Progenitor cell of endocrine pancreas (in vitro differentiated cells): ENCODE measurements at regions not wholly inside any gene's neighbourhood (a gene's known extent, or its start where the extent isn't known, plus 50 kb on each side); places are given as distances from the start of the nearest gene placed in this dataset.

Source experiments
- DNase-seq: peaks from one replicate; pipeline ENCODE4 v3.0.0; 2021; ENCODE audit warnings: low spot score; ENCODE audit not compliant: unreplicated experiment
- H3K27ac Mint-ChIP-seq: 2 replicates; pipeline ENCODE4 v1.8.0; 2021; ENCODE audit warnings: mild to moderate bottlenecking, moderate library complexity, mixed read lengths
- H3K27me3 Mint-ChIP-seq: 2 replicates; pipeline ENCODE4 v1.8.0; 2021; ENCODE audit warnings: mixed read lengths
- H3K36me3 Mint-ChIP-seq: 2 replicates; pipeline ENCODE4 v1.8.0; 2022; ENCODE audit warnings: mixed read lengths; ENCODE audit not compliant: insufficient read depth
- H3K4me1 Mint-ChIP-seq: 2 replicates; pipeline ENCODE4 v1.8.0; 2021; ENCODE audit warnings: low read depth, mixed read lengths
- H3K4me3 Mint-ChIP-seq: 2 replicates; pipeline ENCODE4 v1.8.0; 2021; ENCODE audit warnings: low read depth, mild to moderate bottlenecking, moderate library complexity, mixed read lengths
- H3K9me3 Mint-ChIP-seq: 2 replicates; pipeline ENCODE4 v1.8.0; 2021; ENCODE audit warnings: low read depth, mixed read lengths
- TF ChIP-seq, protein P1 (sequence below): fragments of 200-600 bp; sonication (generic); IDR thresholded peaks from one replicate; pipeline ENCODE4 v1.5.0; 2021; ENCODE audit warnings: antibody characterized with exemption, mild to moderate bottlenecking; ENCODE audit not compliant: unreplicated experiment

DNA sequence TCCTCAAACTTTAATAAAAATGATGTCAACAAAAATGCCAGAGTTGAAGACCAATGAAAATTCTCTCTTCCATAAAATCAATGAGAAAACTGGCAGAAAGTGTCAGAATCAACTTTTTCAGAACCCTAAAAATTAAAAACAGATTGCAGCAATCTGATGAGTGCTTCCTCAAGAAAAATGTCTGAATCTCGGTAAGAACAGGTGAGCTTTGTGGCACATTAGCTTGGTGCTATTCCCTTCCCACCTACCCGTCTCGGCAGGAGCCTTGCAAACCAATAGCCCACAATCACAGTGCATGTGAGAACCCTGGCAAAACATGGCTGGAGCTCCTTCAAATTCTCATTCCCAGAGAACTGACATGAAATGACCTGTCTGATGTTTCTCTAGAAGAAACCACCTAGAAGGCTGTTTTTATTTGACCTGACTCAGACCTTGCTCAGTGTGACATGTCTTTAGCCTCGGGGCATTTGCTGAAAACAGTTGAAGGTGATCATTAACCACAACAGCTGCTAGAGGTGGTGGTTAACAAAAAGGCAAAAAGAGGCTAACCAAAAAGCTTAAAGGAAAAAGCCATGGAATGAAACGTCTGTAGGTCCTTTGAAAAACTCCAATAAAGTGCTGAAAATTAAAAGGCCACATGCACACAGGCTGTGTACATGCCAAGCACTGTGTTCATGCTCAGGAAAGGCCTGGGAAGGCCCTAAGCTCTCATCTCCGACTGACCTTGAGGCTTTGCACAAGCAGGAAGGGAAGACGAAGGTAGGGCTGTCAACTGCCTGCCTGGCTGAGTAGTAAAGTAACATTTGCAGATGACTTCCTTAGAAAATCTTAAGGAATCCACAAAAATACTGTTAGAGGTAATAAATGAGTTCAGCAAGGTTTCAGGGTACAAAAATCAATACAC is 253.0 kb upstream of the NSMCE3 start:
- no peak overlapping the region for H3K27ac Mint-ChIP-seq
- no peaks in the 10 kb centered on the region for H3K27me3 Mint-ChIP-seq

DNA sequence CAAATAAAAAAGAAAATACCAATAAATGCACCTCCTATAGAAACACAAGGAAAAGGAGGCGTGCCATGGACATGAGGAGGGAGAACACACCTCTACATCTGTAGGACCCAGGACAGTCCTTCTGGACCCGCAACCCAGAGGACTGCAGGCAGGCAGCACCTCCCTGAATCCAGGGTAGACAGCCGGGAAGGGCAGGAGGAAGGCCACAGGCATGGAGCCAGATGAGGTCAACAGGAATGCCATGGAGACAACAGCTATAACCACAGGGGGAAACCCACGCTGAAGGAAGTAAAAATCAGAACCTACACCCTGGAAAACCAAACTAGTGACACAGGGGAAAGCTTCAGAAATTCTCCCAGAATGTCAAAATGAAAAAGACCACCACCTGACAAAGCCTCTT is 248.8 kb upstream of the NSMCE3 start:
- H3K27ac Mint-ChIP-seq, result no peak overlapping the region
- no peaks in the 10 kb centered on the region for H3K27me3 Mint-ChIP-seq
- H3K9me3 Mint-ChIP-seq, result peaks cover 18% of the 10 kb centered on the region
- peaks cover 9% of the 10 kb centered on the region for H3K4me1 Mint-ChIP-seq
- peaks cover 4% of the 10 kb centered on the region for H3K36me3 Mint-ChIP-seq
- H3K4me3 Mint-ChIP-seq, result no peak overlapping the region
- no peak for DNase-seq
- TF ChIP-seq, protein P1, sequence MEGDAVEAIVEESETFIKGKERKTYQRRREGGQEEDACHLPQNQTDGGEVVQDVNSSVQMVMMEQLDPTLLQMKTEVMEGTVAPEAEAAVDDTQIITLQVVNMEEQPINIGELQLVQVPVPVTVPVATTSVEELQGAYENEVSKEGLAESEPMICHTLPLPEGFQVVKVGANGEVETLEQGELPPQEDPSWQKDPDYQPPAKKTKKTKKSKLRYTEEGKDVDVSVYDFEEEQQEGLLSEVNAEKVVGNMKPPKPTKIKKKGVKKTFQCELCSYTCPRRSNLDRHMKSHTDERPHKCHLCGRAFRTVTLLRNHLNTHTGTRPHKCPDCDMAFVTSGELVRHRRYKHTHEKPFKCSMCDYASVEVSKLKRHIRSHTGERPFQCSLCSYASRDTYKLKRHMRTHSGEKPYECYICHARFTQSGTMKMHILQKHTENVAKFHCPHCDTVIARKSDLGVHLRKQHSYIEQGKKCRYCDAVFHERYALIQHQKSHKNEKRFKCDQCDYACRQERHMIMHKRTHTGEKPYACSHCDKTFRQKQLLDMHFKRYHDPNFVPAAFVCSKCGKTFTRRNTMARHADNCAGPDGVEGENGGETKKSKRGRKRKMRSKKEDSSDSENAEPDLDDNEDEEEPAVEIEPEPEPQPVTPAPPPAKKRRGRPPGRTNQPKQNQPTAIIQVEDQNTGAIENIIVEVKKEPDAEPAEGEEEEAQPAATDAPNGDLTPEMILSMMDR, result no peak

More for the DNA sequence above, 253.0 kb upstream of the NSMCE3 start:
- no peak for DNase-seq
- peaks cover 4% of the 10 kb centered on the region for H3K36me3 Mint-ChIP-seq
- peaks cover 6% of the 10 kb centered on the region for H3K4me1 Mint-ChIP-seq
- no peak overlapping the region for H3K4me3 Mint-ChIP-seq
- TF ChIP-seq, protein P1, result no peak
- H3K9me3 Mint-ChIP-seq, result peaks cover 18% of the 10 kb centered on the region

DNA sequence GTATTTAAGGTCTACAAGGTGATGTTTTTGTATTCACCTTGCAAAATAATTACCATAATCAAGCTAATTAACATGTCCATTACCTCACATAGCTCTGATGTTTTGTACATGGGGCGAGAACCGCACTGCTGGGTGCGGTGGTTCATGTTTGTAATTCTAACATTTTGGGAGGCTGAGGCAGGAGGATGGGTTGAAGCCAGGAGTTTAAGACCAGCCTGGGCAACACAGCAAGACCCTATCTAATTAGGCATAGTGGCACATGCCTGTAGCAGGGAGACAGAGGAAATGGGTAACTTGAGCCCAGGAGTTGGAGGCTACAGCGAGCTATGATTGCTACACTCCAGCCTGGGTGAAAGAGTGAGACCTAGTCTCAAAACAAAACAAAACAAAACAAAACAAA is 248.2 kb upstream of the NSMCE3 start:
- H3K4me3 Mint-ChIP-seq, result no peak overlapping the region
- TF ChIP-seq, protein P1, result no peak
- H3K27me3 Mint-ChIP-seq, result no peaks in the 10 kb centered on the region

DNA sequence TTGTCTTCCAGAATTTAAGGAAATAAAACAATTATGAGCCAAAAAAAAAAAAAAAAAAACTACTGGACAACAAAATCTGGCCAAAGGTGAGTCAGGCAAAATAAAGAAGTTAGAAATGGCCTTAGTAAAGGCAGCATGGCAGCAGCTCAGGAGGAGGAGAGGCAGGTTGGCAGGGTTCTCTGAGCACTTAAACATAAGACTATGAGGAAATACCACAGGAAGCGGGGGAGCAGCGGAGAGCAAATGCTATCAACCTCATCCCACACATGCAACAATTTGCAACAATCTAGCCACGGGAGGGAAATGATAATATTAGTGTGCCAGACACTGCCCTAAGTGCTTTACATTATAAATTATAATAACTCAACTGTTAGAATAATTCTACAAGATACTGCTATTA is 247.3 kb upstream of the NSMCE3 start:
- Mint-ChIP-seq H3K27me3 (no peaks in the 10 kb centered on the region), H3K36me3 (peaks cover 4% of the 10 kb centered on the region), H3K9me3 (peaks cover 18% of the 10 kb centered on the region), H3K27ac (no peak overlapping the region), H3K4me1 (peaks cover 3% of the 10 kb centered on the region), H3K4me3 (no peak overlapping the region)
- DNase-seq, result no peak
- TF ChIP-seq, protein P1, result no peak

More for the DNA sequence above, 248.2 kb upstream of the NSMCE3 start:
- no peak overlapping the region for H3K27ac Mint-ChIP-seq
- peaks cover 18% of the 10 kb centered on the region for H3K9me3 Mint-ChIP-seq
- peaks cover 5% of the 10 kb centered on the region for H3K4me1 Mint-ChIP-seq
- DNase-seq, result no peak
- peaks cover 4% of the 10 kb centered on the region for H3K36me3 Mint-ChIP-seq

DNA sequence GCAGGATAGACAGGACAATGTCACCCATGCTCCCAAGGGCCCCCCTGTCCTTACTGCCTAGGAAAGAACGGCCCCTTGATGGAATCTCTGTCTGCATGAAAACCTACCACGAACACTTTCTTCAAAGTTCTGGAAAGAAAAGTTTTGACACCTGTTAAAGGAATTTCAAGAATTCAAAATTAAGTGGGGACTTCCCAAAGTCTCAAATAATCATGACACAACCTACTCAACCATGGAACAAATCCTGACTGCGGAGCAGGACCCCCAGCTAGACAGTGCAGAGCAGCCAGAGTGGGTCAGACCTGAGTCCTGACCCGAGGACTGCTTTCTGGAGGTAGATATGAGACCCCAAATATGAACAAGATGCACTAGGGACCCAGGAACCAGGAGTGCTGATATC is 245.3 kb upstream of the NSMCE3 start:
- DNase-seq, result no peak
- Mint-ChIP-seq H3K36me3 (peaks cover 3% of the 10 kb centered on the region), H3K27me3 (no peaks in the 10 kb centered on the region), H3K9me3 (peaks cover 17% of the 10 kb centered on the region), H3K4me1 (peaks cover 3% of the 10 kb centered on the region), H3K4me3 (no peak overlapping the region), H3K27ac (no peak overlapping the region)
- TF ChIP-seq, protein P1, result no peak
